Renal pelvis (tissue), 1 donor: ENCODE measurements at regions not wholly inside any gene's neighbourhood (a gene's known extent, or its start where the extent isn't known, plus 50 kb on each side); places are given as distances from the start of the nearest gene placed in this dataset.
A peak's percentile ranks its signal among the peaks of the same experiment; 100 is the strongest.
"Not testable (repeated sequence)": the region's sequence is repeated elsewhere in the genome, so short reads cannot be mapped to it uniquely, and the experiment has no call there.

ENCODE experiments used
- DNase-seq: peaks from one replicate; pipeline ENCODE4 v3.0.0-alpha.2; 2013

DNA sequence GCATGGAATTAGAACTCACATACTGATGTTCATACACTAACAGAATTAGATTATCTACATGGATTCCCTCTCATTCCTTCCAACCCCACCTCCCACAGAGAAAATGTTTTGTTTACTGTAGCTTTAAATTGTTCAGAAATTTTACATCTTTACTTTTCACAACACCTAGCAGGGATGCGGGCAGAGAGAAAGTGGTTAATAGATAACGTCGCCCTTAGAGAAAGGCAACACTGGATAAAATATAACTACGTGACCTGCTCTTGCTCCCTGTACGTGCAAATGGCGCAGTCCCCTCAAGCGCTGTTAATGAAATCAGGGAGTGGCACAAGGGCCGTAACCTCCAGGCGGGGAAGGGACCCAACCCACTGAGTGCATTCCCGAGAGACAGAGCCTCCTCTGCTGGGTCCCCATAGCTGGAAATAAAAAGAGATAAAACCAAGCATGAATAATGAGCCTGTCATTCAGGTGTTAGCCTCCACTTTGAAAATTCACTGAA, 125.3 kb upstream of the DAPK1 start:
- DNase-seq = peak; percentile 52

DNA sequence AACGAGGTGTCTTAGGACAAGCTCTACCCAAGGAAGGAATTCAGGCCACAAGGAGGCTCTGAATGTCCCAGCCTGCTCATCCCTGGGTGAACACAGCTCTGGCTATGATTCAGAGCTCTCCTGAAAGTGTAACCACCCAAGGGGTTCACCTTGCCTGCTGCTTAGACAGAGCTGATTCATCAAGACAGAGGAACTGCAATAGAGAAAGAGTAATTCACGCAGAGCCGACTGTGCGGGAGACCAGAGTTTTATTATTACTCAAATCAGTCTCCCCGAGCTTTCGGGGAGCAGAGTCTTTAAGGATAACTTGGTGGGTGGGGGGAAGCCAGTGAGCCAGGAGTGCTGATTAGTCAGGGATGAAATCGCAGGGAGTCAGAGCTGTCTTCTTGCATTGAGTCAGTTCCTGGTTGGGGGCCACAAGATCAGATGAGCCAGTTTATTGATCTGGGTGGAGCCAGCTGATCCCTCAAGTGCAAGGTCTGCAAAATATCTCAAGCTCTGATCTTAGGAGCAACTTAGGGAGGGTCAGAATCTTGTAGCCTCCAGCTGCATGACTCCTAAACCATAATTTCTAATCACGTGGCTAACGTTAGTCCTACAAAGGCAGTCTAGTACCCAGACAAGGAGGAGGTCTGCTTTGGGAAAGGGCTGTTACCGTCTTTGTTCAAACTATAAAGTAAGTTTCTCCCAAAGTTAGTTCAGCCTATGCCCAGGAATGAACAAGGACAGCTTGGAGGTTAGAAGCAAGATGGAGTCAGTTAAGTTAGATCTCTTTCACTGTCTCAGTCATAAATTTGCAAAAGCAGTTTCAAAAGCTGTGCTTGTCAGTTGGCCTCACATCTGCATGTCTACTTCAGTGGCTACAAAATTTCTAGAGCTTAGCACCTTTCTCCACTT, 123.4 kb upstream of the DAPK1 start:
- DNase-seq = not testable (repeated sequence)

DNA sequence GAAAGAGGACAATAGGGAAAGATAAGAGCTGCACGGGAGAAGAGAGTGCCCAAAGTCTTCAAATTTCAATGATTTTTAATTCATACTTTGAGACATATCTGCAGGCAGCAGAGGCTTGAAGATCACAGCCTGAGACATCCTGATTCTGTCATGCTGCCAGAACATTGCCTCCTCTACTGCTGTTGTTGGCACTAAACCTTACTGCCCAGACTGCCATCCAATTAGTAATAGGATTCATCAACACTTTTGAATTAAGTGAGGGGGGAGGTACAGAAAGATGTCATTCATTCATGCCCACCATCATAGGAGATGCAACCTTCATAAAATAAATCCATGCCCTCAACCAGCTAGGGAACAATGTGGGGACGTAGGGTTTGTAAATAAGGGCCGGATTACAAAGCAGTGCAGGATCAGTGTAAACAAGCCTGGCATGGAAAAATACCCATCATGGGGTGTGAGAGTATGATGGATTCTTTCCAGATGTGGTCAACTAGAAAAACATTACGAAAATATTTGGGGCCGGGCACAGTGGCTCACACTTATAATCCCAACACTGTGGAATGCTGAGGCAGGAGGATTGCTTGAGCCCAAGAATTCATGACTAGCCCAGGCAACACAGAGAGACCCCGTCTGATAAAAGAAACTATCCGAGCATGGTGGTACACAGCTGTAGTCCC, 122.1 kb upstream of the DAPK1 start:
- DNase-seq = no peak

DNA sequence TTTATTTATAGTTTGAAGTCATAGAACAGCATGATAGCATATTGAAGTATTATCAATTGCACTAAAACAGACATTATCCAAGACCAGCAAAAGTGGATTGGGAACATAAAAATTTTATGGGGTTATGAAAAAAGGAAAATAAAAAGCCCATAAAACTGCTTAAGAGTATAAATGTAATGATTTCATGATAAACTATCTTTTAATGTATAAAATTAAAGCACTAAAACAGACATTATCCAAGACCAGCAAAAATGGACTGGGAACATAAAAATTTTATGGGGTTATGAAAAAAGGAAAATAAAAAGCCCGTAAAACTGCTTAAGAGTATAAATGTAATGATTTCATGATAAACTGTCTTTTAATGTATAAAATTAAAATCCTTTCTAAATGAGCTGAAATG, 119.0 kb upstream of the DAPK1 start:
- no peak for DNase-seq

DNA sequence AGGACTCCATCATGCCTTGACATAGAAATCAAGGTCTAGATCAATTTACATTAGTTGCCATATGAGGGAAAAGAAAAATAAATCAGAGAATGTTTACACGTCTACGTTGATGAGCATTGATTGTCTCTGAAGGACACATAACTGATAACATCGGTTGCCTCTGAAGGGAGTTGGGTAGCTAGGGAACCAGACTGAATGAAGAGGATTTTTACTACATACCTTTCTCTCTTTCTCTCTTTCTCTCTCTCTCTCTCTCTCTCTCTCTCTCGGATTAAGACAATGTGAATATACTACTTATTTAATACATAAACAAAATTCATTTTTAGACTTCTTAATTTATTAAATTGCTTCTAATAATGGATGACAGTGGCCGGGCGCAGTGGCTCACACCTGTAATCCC, 118.4 kb upstream of the DAPK1 start:
- DNase-seq = no peak

DNA sequence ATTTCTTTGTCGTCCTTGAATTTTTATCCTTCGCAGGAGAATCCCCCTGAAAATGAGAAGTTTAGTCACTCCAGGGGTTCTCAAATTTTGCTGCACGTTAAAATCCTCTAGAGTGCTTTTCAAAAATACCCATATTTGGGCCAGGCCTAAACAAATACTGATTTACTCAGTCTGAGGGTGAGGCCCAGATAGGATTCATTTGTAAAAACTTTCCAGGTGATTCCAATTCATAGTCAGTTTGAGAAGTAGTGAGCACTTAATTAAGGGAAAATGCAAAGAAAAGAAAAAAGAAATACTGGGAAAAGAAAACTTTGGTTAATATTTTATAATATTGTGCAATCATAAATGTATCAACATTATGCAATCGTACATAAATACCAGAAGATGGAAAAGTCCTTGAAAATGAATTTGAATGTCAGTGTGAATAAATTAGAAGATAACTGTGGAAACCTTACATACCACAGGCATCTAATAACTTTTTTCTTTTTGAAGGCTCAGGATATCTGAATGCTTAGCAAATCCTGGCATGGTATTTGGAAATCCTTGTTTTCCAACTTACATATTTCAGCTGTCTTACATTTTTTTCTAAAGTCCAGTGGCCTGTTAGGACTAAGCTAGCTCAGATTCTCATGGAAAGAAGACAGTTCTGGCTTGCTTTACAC, 116.5 kb upstream of the DAPK1 start:
- no peak for DNase-seq

DNA sequence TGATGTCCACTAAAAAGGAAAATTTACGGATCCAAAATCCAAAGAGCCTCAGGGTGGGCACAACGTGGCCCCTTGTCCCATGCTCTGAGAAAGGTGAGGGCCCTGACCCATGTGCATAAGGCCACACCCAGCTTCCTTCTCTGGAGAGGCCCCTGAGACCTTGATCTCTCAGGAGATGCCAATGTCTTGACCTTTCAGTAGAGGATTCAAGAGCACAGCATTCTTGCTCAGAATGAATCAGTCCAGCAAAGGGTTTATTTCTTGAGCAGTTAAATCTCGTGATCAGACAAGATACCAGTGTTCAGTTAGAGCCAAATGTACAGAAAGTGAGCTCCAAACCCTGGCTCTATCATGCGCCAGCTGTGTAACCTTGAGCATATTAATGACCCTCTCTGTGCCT, 115.9 kb upstream of the DAPK1 start:
- no peak for DNase-seq

DNA sequence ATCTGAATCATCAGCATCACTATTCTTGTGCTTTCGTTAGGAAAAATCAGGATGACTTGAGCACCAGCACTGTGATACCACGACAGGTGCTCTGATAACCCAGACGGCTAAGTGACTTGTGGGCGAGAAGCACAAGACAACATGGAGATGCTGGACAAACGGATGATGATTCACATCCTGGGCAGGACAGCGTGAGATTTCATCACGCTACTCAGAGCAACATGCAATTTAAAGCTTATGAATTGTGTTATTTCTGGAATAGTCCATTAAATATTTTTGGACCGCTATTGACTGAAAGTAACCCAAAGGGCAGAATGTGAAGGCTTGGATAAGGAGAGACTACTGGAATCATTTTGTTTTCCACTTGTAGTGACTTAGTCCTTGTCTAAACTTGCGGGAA, 114.8 kb upstream of the DAPK1 start:
- DNase-seq = no peak

DNA sequence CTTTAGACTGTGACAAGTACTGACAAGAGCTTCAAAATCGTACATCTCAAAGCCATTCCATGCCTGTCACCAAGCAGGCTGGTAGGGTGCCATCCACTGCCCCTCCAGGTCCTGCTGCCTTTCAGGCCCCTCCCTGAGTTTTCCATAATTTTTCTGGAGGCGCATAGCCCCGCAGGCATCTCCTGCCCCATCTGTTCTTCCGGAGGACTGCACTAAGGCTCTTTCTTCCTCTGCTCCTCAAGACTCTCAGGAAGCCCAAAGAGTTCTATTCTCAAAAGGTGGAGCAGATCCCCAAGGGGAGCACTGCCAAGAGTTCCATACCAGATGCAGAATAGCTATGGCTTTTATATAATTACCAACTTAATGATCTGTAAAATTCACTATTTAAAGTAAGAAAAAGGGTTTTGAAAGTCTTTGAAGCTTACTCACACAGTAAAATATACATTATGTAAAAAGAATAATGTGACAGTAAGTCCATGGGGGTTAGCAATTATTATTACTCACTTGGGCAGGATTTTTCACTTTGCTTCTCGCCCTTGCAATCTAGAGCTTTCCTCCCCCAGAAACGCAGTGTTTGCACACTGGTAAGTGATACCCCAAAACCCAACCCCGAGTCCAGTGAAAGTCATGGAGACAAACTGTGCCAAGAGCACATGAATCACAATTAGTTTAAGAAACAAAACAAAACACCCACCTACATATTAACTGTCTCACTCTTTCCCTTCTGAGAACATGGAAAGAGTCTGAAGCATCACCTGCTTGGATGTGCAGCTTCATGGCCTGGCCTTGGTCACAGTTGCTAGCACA, 114.1 kb upstream of the DAPK1 start:
- peak; percentile 46 for DNase-seq

DNA sequence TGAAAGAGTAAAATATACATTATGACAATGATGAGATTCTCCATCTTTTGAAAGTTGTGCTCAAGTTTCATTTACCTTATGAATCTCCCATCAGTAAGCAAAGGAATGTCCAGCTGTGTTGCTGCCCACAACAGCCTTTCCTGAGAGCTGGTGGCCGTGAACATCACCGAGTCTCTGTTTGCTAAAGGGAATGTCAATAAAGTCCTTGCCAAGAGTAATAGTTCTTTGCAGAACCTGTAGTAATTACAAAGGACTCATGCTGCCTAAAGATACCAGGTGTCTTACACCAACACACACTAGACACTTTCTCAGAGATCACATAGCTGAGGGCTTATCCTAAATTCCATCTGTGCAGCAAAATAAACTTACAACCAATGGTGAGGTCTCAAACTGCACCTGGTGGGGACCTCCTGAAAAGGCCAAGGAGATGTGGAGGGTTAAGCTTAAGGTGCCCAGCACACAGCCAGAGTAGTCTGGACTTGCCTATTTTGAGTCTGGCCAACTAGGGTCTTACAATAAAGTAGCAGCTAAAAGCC, 111.1 kb upstream of the DAPK1 start:
- DNase-seq = no peak

DNA sequence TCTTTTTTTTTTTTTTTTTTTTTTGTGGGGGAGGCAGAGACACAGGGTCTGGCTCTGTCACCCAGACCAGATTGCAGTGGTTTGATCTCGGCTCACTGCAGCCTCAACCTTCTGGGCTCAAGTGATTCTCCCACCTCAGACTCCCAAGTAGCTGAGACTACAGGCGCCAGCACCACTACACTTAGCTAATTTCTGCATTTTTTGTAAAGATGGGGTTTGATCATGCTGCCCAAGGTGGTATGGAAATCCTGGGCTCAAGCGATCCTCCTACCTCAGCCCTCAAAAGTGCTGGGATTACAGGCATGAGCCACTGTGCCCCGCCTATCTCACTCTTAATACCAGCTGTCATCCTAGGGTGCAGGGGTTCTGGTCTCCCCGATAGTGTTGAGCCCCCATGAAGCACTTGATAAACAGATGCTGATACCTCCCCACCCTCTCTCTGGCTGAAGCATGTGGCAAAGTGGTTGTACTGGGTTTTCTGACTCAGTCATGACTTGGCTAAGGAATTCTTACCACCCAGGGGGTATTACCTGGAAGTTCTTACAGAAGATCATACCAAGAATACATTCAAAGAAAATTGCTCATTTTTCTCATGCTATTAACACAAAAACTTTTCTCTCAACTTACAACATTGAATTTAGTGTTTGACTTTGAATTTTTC, 110.2 kb upstream of the DAPK1 start:
- DNase-seq = no peak

DNA sequence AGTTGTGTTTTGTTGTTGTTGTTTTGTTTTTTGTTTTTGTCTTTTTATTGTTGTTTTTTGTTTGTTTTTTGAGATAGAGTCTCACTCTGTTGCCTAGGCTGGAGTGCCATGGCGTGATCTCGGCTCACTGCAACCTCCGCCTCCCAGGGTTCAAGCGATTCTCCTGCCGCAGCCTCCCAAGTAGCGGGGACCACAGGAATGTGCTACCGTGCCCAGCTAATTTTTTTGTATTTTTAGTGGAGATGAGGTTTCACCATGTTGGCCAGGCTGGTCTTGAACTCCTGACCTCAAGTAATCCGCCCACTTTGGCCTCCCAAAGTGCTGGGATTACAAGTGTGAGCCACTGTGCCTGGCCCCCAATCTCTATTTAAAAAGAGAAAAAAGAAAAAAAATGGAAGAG, 109.0 kb upstream of the DAPK1 start:
- not testable (repeated sequence) for DNase-seq

DNA sequence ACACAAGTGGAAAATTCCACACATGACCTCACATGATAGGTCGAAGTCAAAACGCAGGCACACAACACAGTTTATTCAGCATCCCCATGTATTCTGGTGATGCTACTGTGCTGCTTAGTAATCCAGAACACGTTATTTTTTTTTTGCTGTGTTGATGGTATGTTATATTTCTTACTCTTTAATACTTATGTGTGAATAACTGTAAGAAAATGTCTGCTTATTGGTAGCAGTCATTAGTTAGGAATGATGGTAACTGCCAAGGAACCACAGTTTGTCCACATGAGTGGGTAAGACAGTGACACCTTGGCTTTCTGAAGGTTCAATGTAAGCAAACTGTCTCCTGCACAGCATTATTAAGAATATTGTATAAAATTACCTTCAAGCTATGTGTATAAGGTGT, 107.7 kb upstream of the DAPK1 start:
- no peak for DNase-seq

DNA sequence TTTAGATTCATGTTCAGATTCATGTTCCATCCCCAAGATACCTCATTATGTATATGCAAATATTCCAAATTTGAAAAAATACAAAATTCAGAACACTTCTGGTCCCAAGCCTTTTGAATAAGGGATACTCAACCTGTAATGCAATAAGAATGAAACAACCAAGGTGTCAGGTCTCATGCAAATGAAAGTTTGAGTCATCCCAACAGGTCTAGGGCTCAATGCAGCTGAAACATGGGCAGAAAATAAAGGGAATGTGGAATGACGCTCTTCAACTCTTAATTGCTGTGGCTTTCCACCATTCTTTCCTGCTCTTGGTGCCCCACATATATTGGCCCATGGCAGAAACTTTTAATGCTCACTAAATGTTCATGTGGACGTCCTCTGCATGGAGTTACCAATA, 107.3 kb upstream of the DAPK1 start:
- no peak for DNase-seq

DNA sequence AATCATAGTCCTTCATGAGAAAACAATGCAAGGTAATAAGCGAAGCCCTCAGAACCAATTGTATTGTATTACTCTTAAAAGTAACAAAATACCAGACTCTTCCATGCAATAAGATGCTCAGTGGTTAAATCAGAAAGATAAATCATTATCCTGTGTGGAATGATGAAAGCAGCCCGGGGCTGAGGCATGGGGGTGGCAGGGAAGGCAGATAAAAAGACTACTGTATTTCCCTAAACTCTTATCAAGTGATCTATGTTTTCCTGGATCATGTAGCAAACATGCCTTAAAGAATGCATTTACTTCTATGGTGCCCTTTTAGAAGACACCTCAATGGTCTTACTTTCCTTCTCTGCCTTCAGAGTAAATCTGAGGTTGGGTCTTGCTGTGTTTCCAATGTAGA, 105.6 kb upstream of the DAPK1 start:
- no peak for DNase-seq

DNA sequence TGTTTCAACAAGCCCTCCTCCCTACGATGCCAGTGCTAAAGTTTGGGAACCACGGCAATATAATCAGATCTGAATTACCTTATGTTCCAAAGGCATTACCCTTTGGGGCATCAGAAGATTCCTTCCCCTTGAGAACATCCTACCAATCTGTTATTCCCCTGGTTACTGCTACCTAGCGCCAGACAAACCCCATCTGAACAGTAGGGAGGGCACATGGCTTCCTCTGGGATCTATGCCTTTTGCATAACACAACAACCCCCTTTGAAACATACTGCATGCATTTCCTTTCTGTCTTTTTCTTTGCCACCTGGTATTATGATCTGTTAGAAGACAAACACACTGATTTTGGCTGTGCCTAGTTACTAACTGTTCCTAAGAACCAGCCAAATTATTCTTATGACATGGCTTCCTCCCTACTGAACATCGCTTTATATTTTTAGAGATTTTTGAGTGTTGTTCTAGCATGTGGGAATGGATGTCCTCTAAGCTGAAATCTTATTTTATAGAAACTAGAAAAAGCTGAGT, 103.9 kb upstream of the DAPK1 start:
- no peak for DNase-seq

DNA sequence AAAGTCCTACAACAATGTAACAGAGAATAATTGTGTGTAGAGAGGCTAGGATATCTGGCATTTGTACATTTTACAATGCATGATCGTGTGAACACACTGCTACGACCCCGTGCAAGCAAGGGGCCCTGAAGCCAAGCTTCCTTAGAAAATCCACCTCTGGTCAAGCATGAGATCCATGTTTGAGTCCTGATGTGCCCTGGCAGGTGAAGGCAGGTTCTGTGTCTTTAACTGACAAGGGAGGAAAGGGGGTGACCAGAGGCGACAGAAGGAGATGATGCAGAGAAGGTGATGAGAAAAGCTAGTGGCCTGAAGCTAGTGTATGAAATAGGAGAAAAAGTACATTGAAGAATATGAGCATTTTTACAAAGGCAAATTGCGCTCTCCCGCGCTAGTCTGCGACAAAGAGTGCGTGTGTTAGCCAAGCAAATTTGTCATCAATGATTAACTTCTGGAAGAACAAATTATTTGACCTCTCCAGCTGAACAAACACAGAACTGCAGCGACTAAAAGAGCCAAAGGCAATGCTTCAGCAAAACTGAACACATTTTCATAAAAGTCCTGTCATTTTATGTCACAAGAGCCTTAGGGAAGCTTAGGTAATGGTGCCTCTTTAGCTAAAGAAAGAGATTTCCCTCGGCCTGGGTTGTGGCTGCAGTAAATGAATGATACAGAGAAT, 101.7 kb upstream of the DAPK1 start:
- DNase-seq = peak; percentile 81

DNA sequence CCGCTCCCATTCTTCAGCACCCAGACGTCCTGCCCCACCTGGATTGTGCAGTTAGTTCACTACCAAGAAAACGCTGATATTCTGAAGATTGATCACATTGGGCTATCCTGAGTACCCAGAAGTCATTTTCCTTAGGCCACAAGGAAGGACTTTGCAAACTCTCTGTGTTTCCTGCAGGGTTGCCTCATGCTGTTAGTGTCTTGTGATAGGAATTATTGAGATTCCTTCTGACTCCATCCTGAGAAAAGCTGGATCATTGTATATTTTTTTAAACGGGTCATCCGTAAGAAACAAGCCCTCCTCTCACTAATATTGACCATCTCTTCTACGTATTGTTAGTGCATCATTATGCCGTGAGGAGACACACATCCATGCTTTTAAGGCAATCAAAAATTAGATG, 96.0 kb upstream of the DAPK1 start:
- DNase-seq = no peak

DNA sequence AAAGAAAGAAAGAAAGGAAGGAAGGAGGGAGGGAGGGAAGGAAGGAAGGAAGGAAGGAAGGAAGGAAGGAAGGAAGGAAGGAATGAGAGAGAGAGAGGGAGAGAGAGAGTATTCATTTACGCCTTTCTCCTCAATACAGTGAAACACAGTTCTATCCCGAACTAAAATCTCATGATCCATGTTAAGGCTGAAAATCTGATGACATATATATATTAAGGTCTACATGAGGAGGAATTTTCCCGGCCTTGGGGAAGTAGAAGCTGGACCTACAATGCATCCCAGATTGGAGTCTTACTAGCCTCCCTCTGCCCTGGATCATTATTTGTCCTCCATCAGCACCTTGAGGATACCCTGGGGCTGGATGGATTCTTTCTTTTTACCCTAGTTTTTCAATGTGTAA, 95.1 kb upstream of the DAPK1 start:
- no peak for DNase-seq
